Effector memory CD8-positive, alpha-beta T cell (primary cell): ENCODE measurements at regions not wholly inside any gene's neighbourhood (a gene's known extent, or its start where the extent isn't known, plus 50 kb on each side); places are given as distances from the start of the nearest gene placed in this dataset.

Source experiments
- ATAC-seq: fragments of 150-1000 bp; cut with Tn5 transposase; replicated peaks from 2 replicates; pipeline ENCODE4 v1.10.0; 2021; ENCODE audit warnings: mild to moderate bottlenecking, moderate library complexity
- DNase-seq, 3 experiments: peaks; one replicate each; pipeline ENCODE4 v3.0.0; 2021
- H3K27ac Mint-ChIP-seq, 2 donors: one replicate each; pipeline ENCODE4 v1.8.0; 2022; ENCODE audit warnings: mild to moderate bottlenecking in 2 of 2, mixed read lengths in 2 of 2, moderate library complexity in 2 of 2
- H3K27me3 Mint-ChIP-seq, 2 donors: one replicate each; pipeline ENCODE4 v1.8.0; 2022; ENCODE audit warnings: mixed read lengths in 2 of 2
- H3K36me3 Mint-ChIP-seq: one replicate; pipeline ENCODE4 v1.8.0; 2022; ENCODE audit warnings: mild to moderate bottlenecking, moderate library complexity, mixed read lengths; ENCODE audit not compliant: insufficient read depth
- H3K4me1 Mint-ChIP-seq, 2 donors: one replicate each; pipeline ENCODE4 v1.8.0; 2022; ENCODE audit warnings: low read depth in 2 of 2, mixed read lengths in 2 of 2
- H3K4me3 Mint-ChIP-seq, 2 donors: one replicate each; pipeline ENCODE4 v1.8.0; 2022; ENCODE audit warnings: mild to moderate bottlenecking in 2 of 2, mixed read lengths in 2 of 2, moderate library complexity in 2 of 2
- H3K9me3 Mint-ChIP-seq, 2 donors: one replicate each; pipeline ENCODE4 v1.8.0; 2022; ENCODE audit warnings: mixed read lengths in 2 of 2

GRCh38 chr1:96075704-96076455 is 645.7 kb upstream of the PTBP2 start:
- H3K36me3 Mint-ChIP-seq = peaks cover 4% of the 10 kb centered on the region
- no peak overlapping the region for H3K4me3 Mint-ChIP-seq
- peaks cover 3 to 13% of the 10 kb centered on the region in 2 donors for H3K9me3 Mint-ChIP-seq
- no peak for DNase-seq
- no peaks in the 10 kb centered on the region for H3K27me3 Mint-ChIP-seq
- H3K4me1 Mint-ChIP-seq = no peaks in the 10 kb centered on the region
- ATAC-seq = no peak
- H3K27ac Mint-ChIP-seq = no peak overlapping the region

DNA sequence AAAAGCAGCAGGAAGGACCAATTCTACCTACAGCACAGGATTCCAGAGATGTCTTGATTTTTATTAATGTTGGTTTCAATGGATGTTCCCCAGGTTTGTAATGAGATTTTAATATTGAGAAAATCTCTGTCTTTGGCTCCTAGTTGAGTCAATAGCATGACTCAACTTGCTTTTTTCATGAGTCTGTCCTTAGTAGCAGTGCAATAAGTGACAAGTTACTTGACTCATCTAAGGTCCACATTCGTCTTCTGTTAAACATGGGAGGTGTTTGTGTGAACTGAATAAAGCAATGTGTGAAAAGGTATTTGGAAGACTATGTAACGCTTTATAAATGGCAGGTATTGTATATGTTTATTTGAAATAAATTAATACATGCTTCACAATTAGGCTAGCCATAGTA is 645.0 kb upstream of the PTBP2 start:
- Mint-ChIP-seq H3K36me3 (peaks cover 4% of the 10 kb centered on the region), H3K27ac (no peak overlapping the region), H3K4me1 (no peaks in the 10 kb centered on the region), H3K27me3 (no peaks in the 10 kb centered on the region), H3K4me3 (no peak overlapping the region), H3K9me3 (peaks cover 3 to 9% of the 10 kb centered on the region in 2 donors)
- ATAC-seq = no peak
- no peak for DNase-seq

GRCh38 chr1:96079581-96079980 is 642.0 kb upstream of the PTBP2 start:
- H3K4me3 Mint-ChIP-seq = no peak overlapping the region
- no peak overlapping the region for H3K27ac Mint-ChIP-seq
- DNase-seq = no peak
- peaks cover 4% of the 10 kb centered on the region for H3K36me3 Mint-ChIP-seq
- H3K9me3 Mint-ChIP-seq = no peaks in the 10 kb centered on the region
- no peaks in the 10 kb centered on the region for H3K4me1 Mint-ChIP-seq
- ATAC-seq = no peak
- H3K27me3 Mint-ChIP-seq = no peaks in the 10 kb centered on the region

DNA sequence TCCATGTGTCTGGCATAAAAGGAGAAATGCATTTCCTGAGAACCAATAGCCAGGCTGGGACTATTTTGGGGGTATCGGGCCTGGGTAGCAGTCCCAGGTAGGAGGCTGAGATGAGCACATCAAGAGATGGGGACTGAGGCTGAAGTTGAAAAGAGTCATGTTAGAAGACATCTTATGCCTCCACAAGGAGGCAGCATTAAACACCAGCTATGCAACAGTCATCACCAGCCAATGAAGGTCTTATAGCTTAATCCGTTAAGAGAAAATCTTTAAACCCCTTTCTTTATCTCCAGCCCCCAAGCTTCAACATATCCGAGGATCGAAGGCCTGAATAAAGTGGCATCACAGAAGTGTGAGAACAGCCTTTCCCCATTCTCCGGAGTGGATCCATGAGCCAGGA is 640.7 kb upstream of the PTBP2 start:
- Mint-ChIP-seq H3K27ac (no peak overlapping the region), H3K4me3 (no peak overlapping the region), H3K36me3 (peaks cover 4% of the 10 kb centered on the region), H3K4me1 (no peaks in the 10 kb centered on the region), H3K27me3 (no peaks in the 10 kb centered on the region), H3K9me3 (no peaks in the 10 kb centered on the region)
- ATAC-seq = no peak
- no peak for DNase-seq

GRCh38 chr1:96087719-96088118 is 633.9 kb upstream of the PTBP2 start:
- DNase-seq = no peak
- no peaks in the 10 kb centered on the region for H3K36me3 Mint-ChIP-seq
- no peak for ATAC-seq
- no peaks in the 10 kb centered on the region for H3K9me3 Mint-ChIP-seq
- no peak overlapping the region for H3K27ac Mint-ChIP-seq
- no peaks in the 10 kb centered on the region for H3K4me1 Mint-ChIP-seq
- no peak overlapping the region for H3K4me3 Mint-ChIP-seq
- no peaks in the 10 kb centered on the region for H3K27me3 Mint-ChIP-seq

DNA sequence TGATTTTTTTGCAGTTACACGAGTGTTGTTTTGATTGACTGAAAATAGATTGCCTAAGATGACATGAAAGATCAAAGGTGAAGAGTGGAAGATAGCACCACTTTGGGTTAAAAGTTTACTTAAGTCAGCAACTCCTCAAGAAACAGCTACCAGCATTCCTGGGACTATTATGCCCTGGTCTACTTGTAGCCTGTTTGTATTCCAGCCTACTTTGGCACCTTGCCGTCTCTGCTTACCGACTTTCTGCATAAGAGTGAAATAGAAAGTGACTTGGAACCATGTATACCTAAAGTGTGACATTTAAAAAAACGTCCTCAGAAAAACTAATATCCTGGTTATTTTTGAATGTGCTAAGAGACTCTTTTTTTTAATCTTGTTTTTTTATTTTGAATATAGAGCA is 631.5 kb upstream of the PTBP2 start:
- Mint-ChIP-seq H3K4me1 (no peaks in the 10 kb centered on the region), H3K9me3 (peaks cover 0 to 1% of the 10 kb centered on the region in 2 donors), H3K4me3 (no peak overlapping the region), H3K36me3 (no peaks in the 10 kb centered on the region), H3K27ac (no peak overlapping the region), H3K27me3 (no peaks in the 10 kb centered on the region)
- DNase-seq (no peak), ATAC-seq (no peak)

DNA sequence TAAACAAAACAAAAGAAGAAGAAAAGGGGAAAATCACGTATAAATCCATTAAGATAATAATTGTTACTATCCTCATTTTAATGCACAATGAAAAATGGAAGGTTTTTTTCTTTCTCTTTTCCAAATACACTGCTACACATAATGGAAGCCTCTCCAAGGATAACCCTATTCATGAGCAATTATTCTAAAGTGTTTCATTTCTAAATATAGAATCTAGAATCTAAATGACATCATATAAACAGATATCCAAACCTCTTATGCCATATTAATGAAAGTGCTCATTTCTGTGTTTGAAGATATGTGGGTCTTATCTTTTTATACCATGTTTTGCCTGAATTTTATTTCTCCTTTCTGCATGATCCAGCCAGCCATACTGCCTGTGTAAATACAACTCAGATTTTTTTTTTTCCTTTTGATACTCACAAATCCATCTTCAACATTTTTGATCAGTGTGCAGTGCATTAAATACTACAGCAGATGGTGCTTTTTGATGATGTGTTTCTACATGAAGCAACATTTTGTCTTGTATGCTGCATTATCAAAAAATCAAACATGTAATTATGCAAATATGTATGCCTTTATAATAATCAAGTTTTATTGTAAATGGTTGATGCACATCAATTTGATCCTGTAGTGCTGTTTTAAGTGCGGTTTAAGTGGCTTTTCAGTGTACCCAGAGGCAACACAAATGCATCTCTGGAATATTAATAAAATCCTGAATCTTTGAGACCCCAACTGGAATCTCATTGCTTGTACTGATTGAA is 625.6 kb upstream of the PTBP2 start:
- ATAC-seq (no peak), DNase-seq (no peak)
- no peak overlapping the region for H3K27ac Mint-ChIP-seq
- H3K27me3 Mint-ChIP-seq = no peaks in the 10 kb centered on the region
- H3K4me1 Mint-ChIP-seq = no peaks in the 10 kb centered on the region
- peaks cover 0 to 1% of the 10 kb centered on the region in 2 donors for H3K9me3 Mint-ChIP-seq
- H3K4me3 Mint-ChIP-seq = no peak overlapping the region
- no peaks in the 10 kb centered on the region for H3K36me3 Mint-ChIP-seq

DNA sequence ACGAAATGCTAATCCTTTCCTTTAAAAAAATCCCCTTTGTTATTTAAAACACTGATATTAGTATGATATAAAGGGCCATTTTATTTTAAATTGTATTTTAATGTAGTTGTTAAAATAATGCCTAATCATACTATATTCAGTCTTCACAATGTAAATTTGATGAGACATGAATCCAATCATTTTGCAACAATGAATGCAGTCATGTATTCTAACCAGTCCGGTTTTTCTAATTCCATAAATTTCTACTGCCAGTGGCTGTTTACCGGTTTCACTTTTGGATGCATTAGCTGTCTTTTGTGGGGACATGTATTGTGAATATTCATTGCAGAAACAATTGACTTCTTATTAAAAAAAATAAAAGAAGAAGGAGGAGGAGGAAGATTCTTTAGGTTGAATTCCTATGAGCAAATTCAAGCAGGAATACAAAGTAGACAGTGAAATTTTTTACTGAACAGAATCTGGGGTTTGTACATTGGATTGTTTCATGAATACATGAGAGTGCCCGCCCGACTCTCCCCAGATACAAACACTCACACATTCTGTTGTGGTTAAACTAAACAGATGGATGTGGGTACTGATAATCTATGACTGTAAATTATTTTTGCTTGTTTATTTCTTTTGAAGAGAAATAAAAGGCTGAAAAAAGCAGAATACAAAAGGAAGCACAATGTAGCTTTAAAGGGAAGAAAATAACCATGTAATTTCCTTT is 624.8 kb upstream of the PTBP2 start:
- Mint-ChIP-seq H3K27ac (no peak overlapping the region), H3K27me3 (no peaks in the 10 kb centered on the region), H3K9me3 (peaks cover 0 to 1% of the 10 kb centered on the region in 2 donors), H3K4me1 (no peaks in the 10 kb centered on the region), H3K4me3 (no peak overlapping the region), H3K36me3 (no peaks in the 10 kb centered on the region)
- ATAC-seq (no peak), DNase-seq (no peak)

DNA sequence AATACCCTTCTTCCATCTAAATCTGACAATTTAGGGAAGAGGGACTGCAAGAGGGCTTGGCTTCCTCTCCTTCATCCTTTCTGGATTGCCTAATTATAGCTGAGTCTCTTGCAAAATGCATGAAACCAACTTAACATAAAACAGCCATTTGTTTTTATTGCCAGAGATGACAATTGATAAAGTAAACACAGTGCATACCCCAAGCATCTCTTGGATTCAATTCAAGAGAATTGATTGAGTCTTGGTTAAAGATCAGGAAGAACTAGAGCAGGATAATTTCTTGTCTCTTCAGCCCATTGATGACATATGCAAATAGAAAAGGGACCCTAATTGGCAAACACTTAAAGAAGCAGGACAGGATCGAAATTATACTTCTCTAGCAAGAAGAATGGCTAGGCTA is 617.1 kb upstream of the PTBP2 start:
- no peaks in the 10 kb centered on the region for H3K27me3 Mint-ChIP-seq
- H3K27ac Mint-ChIP-seq = no peak overlapping the region
- peaks cover 2 to 7% of the 10 kb centered on the region in 2 donors for H3K9me3 Mint-ChIP-seq
- no peak overlapping the region for H3K4me3 Mint-ChIP-seq
- no peaks in the 10 kb centered on the region for H3K36me3 Mint-ChIP-seq
- DNase-seq (no peak), ATAC-seq (no peak)
- no peaks in the 10 kb centered on the region for H3K4me1 Mint-ChIP-seq

- no peak overlapping the region for H3K27ac Mint-ChIP-seq
- H3K36me3 Mint-ChIP-seq = no peaks in the 10 kb centered on the region
- no peak for DNase-seq
- ATAC-seq = no peak
- H3K27me3 Mint-ChIP-seq = no peaks in the 10 kb centered on the region
- no peaks in the 10 kb centered on the region for H3K4me1 Mint-ChIP-seq
- H3K9me3 Mint-ChIP-seq = peaks cover 2 to 7% of the 10 kb centered on the region in 2 donors
- H3K4me3 Mint-ChIP-seq = no peak overlapping the region
These were observed 616.7 kb upstream of the PTBP2 start for GRCh38 chr1:96104906-96105305.

DNA sequence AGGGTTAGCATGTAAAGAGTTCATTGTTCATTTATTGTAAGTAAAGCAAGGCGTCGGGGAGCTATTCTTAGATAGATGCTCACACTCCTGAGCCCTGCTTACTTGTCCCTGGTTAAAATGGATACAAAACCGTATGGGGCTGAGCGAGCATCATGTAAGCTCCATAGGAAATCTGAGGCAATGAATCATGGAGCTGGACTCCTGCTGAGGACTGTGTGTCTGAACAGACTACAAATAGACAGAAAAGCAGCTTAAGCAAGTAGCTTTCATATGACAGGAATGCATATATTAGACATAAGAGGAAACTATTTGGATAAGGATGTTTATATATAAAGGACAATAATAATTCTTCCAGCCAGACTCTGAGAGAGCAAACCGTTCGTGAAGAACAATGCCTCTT is 604.9 kb upstream of the PTBP2 start:
- ATAC-seq (no peak), DNase-seq (no peak)
- Mint-ChIP-seq H3K4me1 (no peaks in the 10 kb centered on the region), H3K36me3 (no peaks in the 10 kb centered on the region), H3K27me3 (no peaks in the 10 kb centered on the region), H3K27ac (no peak overlapping the region), H3K9me3 (peaks cover 0 to 2% of the 10 kb centered on the region in 2 donors), H3K4me3 (no peak overlapping the region)

- H3K4me3 Mint-ChIP-seq = no peak overlapping the region
- no peaks in the 10 kb centered on the region for H3K27me3 Mint-ChIP-seq
- H3K36me3 Mint-ChIP-seq = no peaks in the 10 kb centered on the region
- no peaks in the 10 kb centered on the region for H3K4me1 Mint-ChIP-seq
- H3K9me3 Mint-ChIP-seq = peaks cover 0 to 8% of the 10 kb centered on the region in 2 donors
- H3K27ac Mint-ChIP-seq = no peak overlapping the region
- no peak for DNase-seq
- no peak for ATAC-seq
These were observed 591.2 kb upstream of the PTBP2 start for GRCh38 chr1:96130432-96130831.

- ATAC-seq (no peak), DNase-seq (no peak)
- Mint-ChIP-seq H3K4me3 (no peak overlapping the region), H3K27ac (no peak overlapping the region), H3K4me1 (no peaks in the 10 kb centered on the region), H3K36me3 (no peaks in the 10 kb centered on the region), H3K9me3 (peaks cover 0 to 16% of the 10 kb centered on the region in 2 donors), H3K27me3 (no peaks in the 10 kb centered on the region)
These were observed 576.9 kb upstream of the PTBP2 start for GRCh38 chr1:96144636-96145035.

DNA sequence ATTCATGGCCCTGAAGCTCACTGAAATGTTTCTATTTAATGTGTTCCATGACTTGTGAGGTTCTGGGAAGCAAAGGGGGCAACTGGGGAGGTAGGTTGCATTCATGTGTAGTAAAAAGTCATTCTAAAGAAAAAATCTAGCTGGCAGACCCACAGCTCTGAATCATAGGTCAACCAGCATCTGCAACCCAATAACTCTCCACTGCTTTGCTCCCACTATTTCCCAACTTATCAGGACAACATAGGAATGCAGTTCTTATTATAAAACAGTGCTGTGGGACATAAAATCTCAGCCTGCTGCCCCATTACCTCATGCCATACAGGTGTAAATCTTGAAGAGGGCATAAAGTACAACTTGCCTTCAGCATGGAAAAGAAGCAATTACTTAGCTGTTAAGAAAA is 576.1 kb upstream of the PTBP2 start:
- DNase-seq (no peak), ATAC-seq (no peak)
- no peaks in the 10 kb centered on the region for H3K4me1 Mint-ChIP-seq
- H3K9me3 Mint-ChIP-seq = peaks cover 3 to 16% of the 10 kb centered on the region in 2 donors
- no peak overlapping the region for H3K27ac Mint-ChIP-seq
- H3K27me3 Mint-ChIP-seq = no peaks in the 10 kb centered on the region
- H3K4me3 Mint-ChIP-seq = no peak overlapping the region
- H3K36me3 Mint-ChIP-seq = no peaks in the 10 kb centered on the region
